ENCODE measurements at regions not wholly inside any gene's neighbourhood (a gene's known extent, or its start where the extent isn't known, plus 50 kb on each side); places are given as distances from the start of the nearest gene placed in this dataset.

- TF ChIP-seq, protein P1, sequence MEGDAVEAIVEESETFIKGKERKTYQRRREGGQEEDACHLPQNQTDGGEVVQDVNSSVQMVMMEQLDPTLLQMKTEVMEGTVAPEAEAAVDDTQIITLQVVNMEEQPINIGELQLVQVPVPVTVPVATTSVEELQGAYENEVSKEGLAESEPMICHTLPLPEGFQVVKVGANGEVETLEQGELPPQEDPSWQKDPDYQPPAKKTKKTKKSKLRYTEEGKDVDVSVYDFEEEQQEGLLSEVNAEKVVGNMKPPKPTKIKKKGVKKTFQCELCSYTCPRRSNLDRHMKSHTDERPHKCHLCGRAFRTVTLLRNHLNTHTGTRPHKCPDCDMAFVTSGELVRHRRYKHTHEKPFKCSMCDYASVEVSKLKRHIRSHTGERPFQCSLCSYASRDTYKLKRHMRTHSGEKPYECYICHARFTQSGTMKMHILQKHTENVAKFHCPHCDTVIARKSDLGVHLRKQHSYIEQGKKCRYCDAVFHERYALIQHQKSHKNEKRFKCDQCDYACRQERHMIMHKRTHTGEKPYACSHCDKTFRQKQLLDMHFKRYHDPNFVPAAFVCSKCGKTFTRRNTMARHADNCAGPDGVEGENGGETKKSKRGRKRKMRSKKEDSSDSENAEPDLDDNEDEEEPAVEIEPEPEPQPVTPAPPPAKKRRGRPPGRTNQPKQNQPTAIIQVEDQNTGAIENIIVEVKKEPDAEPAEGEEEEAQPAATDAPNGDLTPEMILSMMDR (IDR thresholded peaks at IDR 0.05; ENCODE audit: insufficient read depth, low read length, poor library complexity, severe bottlenecking): no peak
- TF ChIP-seq EZH2phosphoT487 (conservative IDR thresholded peaks at IDR 0.05; ENCODE audit: low read length): no peak
- no peak overlapping the region for H3K9ac ChIP-seq (ENCODE audit: low read length)
- H3F3A ChIP-seq (ENCODE audit: insufficient read depth): no peaks in the 10 kb centered on the region
- H3K9me3 ChIP-seq (ENCODE audit: insufficient read depth, low read length): 0 out of 2 replicates have a peak, but pooled peaks cover 5% of the 10 kb centered on the region
- H3K27me3 ChIP-seq (ENCODE audit: low read length): no peaks in the 10 kb centered on the region
- no peak overlapping the region for H3K4me3 ChIP-seq (ENCODE audit: insufficient read depth, low read length, poor library complexity, severe bottlenecking)
- no peak overlapping the region for H3K4me2 ChIP-seq (ENCODE audit: low read depth, low read length, poor library complexity, severe bottlenecking)
- H4K20me1 ChIP-seq (ENCODE audit: low read depth, low read length): no peaks in the 10 kb centered on the region
- no peak overlapping the region for H3K27ac ChIP-seq (ENCODE audit: low read depth, low read length)
- H2AFZ ChIP-seq (ENCODE audit: low read depth, low read length, severe bottlenecking): no peak overlapping the region
- no peaks in the 10 kb centered on the region for H3K36me3 ChIP-seq (ENCODE audit: low read length)
- no peaks in the 10 kb centered on the region for H3K79me2 ChIP-seq (ENCODE audit: insufficient read depth, low read length)
- no peaks in the 10 kb centered on the region for H3K9me2 ChIP-seq (replicated peaks; ENCODE audit: insufficient read depth, low read length)
Observed at GRCh38 chr7:85931919-85932318, 711.8 kb upstream of the GRM3 start.

- Histone ChIP-seq H3K4me3 (ENCODE audit: insufficient read depth, low read length, poor library complexity, severe bottlenecking) (no peak overlapping the region), H3K79me2 (ENCODE audit: insufficient read depth, low read length) (no peaks in the 10 kb centered on the region), H3K4me2 (ENCODE audit: low read depth, low read length, poor library complexity, severe bottlenecking) (no peak overlapping the region), H3K36me3 (ENCODE audit: low read length) (no peaks in the 10 kb centered on the region), H3K27ac (ENCODE audit: low read depth, low read length) (no peak overlapping the region), H3K9ac (ENCODE audit: low read length) (no peak overlapping the region), H3K9me3 (ENCODE audit: insufficient read depth, low read length) (0 out of 2 replicates have a peak, but pooled peaks cover 5% of the 10 kb centered on the region), H3K9me2 (replicated peaks; ENCODE audit: insufficient read depth, low read length) (no peaks in the 10 kb centered on the region), H3K27me3 (ENCODE audit: low read length) (no peaks in the 10 kb centered on the region), H3F3A (ENCODE audit: insufficient read depth) (no peaks in the 10 kb centered on the region), H4K20me1 (ENCODE audit: low read depth, low read length) (no peaks in the 10 kb centered on the region), H2AFZ (ENCODE audit: low read depth, low read length, severe bottlenecking) (no peak overlapping the region)
- TF ChIP-seq, protein P1 (IDR thresholded peaks at IDR 0.05; ENCODE audit: insufficient read depth, low read length, poor library complexity, severe bottlenecking): no peak
- no peak for TF ChIP-seq EZH2phosphoT487 (conservative IDR thresholded peaks at IDR 0.05; ENCODE audit: low read length)
Observed at GRCh38 chr7:85928500-85928899, 715.2 kb upstream of the GRM3 start.

- no peaks in the 10 kb centered on the region for H3K9me3 ChIP-seq (ENCODE audit: insufficient read depth, low read length)
- H2AFZ ChIP-seq (ENCODE audit: low read depth, low read length, severe bottlenecking): no peak overlapping the region
- no peak overlapping the region for H3K4me3 ChIP-seq (ENCODE audit: insufficient read depth, low read length, poor library complexity, severe bottlenecking)
- H3K9ac ChIP-seq (ENCODE audit: low read length): no peak overlapping the region
- no peaks in the 10 kb centered on the region for H3K27me3 ChIP-seq (ENCODE audit: low read length)
- H3K27ac ChIP-seq (ENCODE audit: low read depth, low read length): no peak overlapping the region
- H4K20me1 ChIP-seq (ENCODE audit: low read depth, low read length): no peaks in the 10 kb centered on the region
- H3F3A ChIP-seq (ENCODE audit: insufficient read depth): no peaks in the 10 kb centered on the region
- no peaks in the 10 kb centered on the region for H3K79me2 ChIP-seq (ENCODE audit: insufficient read depth, low read length)
- no peak overlapping the region for H3K4me2 ChIP-seq (ENCODE audit: low read depth, low read length, poor library complexity, severe bottlenecking)
- TF ChIP-seq EZH2phosphoT487 (conservative IDR thresholded peaks at IDR 0.05; ENCODE audit: low read length): no peak
- TF ChIP-seq, protein P1 (IDR thresholded peaks at IDR 0.05; ENCODE audit: insufficient read depth, low read length, poor library complexity, severe bottlenecking): no peak
- H3K36me3 ChIP-seq (ENCODE audit: low read length): no peaks in the 10 kb centered on the region
- no peaks in the 10 kb centered on the region for H3K9me2 ChIP-seq (replicated peaks; ENCODE audit: insufficient read depth, low read length)
Observed at GRCh38 chr7:85927226-85927625, 716.5 kb upstream of the GRM3 start.

Data from SU-DHL-6 (cell line).